CD14-positive monocyte (primary cell): ENCODE measurements at regions not wholly inside any gene's neighbourhood (a gene's known extent, or its start where the extent isn't known, plus 50 kb on each side); places are given as distances from the start of the nearest gene placed in this dataset.

Experiments used
- DNase-seq, 3 donors: peaks; one replicate each; pipeline ENCODE4 v3.0.0-alpha.2; 2011 to 2022
- H2AFZ ChIP-seq: 2 replicates; pipeline ENCODE4 v1.6.0; 2012; ENCODE audit warnings: mild to moderate bottlenecking, low read depth, low read length, inconsistent platforms; ENCODE audit not compliant: insufficient read depth, poor library complexity, severe bottlenecking
- H3K27ac ChIP-seq, 2 donors: 1 replicate in 1 of 2; 2 replicates in 1 of 2; pipeline ENCODE4 v1.5.1; 2012 to 2013; ENCODE audit warnings: low read length in 2 of 2, control low read depth in 1 of 2, inconsistent platforms in 1 of 2, low read depth in 1 of 2, mild to moderate bottlenecking in 1 of 2
- H3K27me3 ChIP-seq, 2 donors: one replicate each; pipeline versions ENCODE4 v1.6.0 to v1.6.1; 2011 to 2013; ENCODE audit warnings: low read length in 2 of 2; ENCODE audit not compliant: control insufficient read depth in 2 of 2, insufficient read depth in 2 of 2
- H3K36me3 ChIP-seq, 2 donors: replicated peaks in 1 of 2; 1 replicate in 1 of 2; 2 replicates in 1 of 2; pipeline versions ENCODE4 v1.5.1 to v1.6.1; 2012 to 2013; ENCODE audit warnings: low read length in 2 of 2, control low read depth in 1 of 2, inconsistent platforms in 1 of 2, mild to moderate bottlenecking in 1 of 2; ENCODE audit not compliant: insufficient read depth in 2 of 2, control insufficient read depth in 1 of 2
- H3K4me1 ChIP-seq, 2 donors: 1 replicate in 1 of 2; 2 replicates in 1 of 2; pipeline versions ENCODE4 v1.5.1 to v1.6.1; 2012 to 2013; ENCODE audit warnings: low read length in 2 of 2, control low read depth in 1 of 2, inconsistent platforms in 1 of 2, mild to moderate bottlenecking in 1 of 2, moderate library complexity in 1 of 2; ENCODE audit not compliant: insufficient read depth in 2 of 2, control insufficient read depth in 1 of 2
- H3K4me2 ChIP-seq: replicated peaks from 2 replicates; pipeline ENCODE3; 2012; ENCODE audit warnings: low read length, moderate library complexity, mild to moderate bottlenecking; ENCODE audit not compliant: poor library complexity, severe bottlenecking; ENCODE audit errors: extremely low read depth
- H3K4me3 ChIP-seq, 3 experiments: fragments of 200-600 bp in 1 of 3; sonication (generic) in 1 of 3; replicated peaks in 1 of 3; 1 replicate in 2 of 3; 2 replicates in 1 of 3; pipeline ENCODE4 v1.5.1; 2011 to 2013; ENCODE audit warnings: low read length in 3 of 3, mild to moderate bottlenecking in 3 of 3, control low read depth in 2 of 3, low read depth in 2 of 3, inconsistent platforms in 1 of 3, moderate library complexity in 1 of 3
- H3K79me2 ChIP-seq: 2 replicates; pipeline ENCODE4 v1.6.0; 2012; ENCODE audit warnings: mild to moderate bottlenecking, control low read depth, inconsistent platforms, low read length, moderate library complexity; ENCODE audit not compliant: insufficient read depth
- H3K9ac ChIP-seq: 2 replicates; pipeline ENCODE4 v1.6.0; 2017; ENCODE audit warnings: low read length, mild to moderate bottlenecking; ENCODE audit not compliant: insufficient read depth, poor library complexity, severe bottlenecking
- H3K9me3 ChIP-seq, 2 donors: replicated peaks in 1 of 2; 1 replicate in 1 of 2; 2 replicates in 1 of 2; pipeline versions ENCODE4 v1.5.1 to v1.6.1; 2012 to 2013; ENCODE audit warnings: low read length in 2 of 2, control low read depth in 1 of 2; ENCODE audit not compliant: control insufficient read depth in 1 of 2, insufficient read depth in 1 of 2
- H4K20me1 ChIP-seq: 2 replicates; pipeline ENCODE4 v1.6.0; 2012; ENCODE audit warnings: mild to moderate bottlenecking, low read length, control low read depth, moderate library complexity; ENCODE audit not compliant: insufficient read depth
- H3K27ac Mint-ChIP-seq, 7 donors: one replicate each; pipeline ENCODE4 v1.8.0; 2020; ENCODE audit warnings: mild to moderate bottlenecking in 7 of 7, mixed read lengths in 7 of 7, moderate library complexity in 6 of 7, inconsistent platforms in 2 of 7
- H3K27me3 Mint-ChIP-seq, 3 donors: one replicate each; pipeline ENCODE4 v1.8.0; 2021 to 2022; ENCODE audit warnings: low read depth in 3 of 3, mild to moderate bottlenecking in 3 of 3, mixed read lengths in 3 of 3, moderate library complexity in 3 of 3, inconsistent platforms in 1 of 3
- H3K36me3 Mint-ChIP-seq, 2 donors: one replicate each; pipeline ENCODE4 v1.8.0; 2020; ENCODE audit warnings: mixed read lengths in 2 of 2, inconsistent platforms in 1 of 2, mild to moderate bottlenecking in 1 of 2
- H3K4me1 Mint-ChIP-seq: one replicate; pipeline ENCODE4 v1.8.0; 2020; ENCODE audit warnings: mild to moderate bottlenecking, mixed read lengths
- H3K4me3 Mint-ChIP-seq, 2 donors: one replicate each; pipeline ENCODE4 v1.8.0; 2020; ENCODE audit warnings: mild to moderate bottlenecking in 2 of 2, mixed read lengths in 2 of 2, moderate library complexity in 1 of 2
- H3K9me3 Mint-ChIP-seq, 7 donors: one replicate each; pipeline ENCODE4 v1.8.0; 2020 to 2022; ENCODE audit warnings: mixed read lengths in 7 of 7, mild to moderate bottlenecking in 6 of 7, moderate library complexity in 6 of 7, inconsistent platforms in 2 of 7
- CTCF ChIP-seq: fragments of 200-600 bp; IDR thresholded peaks from one replicate; pipeline ENCODE4 v1.8.0; 2022; ENCODE audit warnings: antibody characterized with exemption, mild to moderate bottlenecking
- WGBS: methylation state at CpG from one replicate; pipeline ENCODE4 v1.1.5; 2013; ENCODE audit warnings: missing lambda C conversion rate; ENCODE audit not compliant: insufficient coverage; 5-methylcytosine and 5-hydroxymethylcytosine counted together
- intact Hi-C, 2 donors: fragments of 100-400 bp; cut with micrococcal nuclease; formaldehyde crosslinking; loops; one replicate each; pipeline versions ENCODE4 v1.15.0 to v1.15.1; 2023

- H3K9me3 ChIP-seq = no peaks in the 10 kb centered on the region
- H3K27ac ChIP-seq = no peak overlapping the region
- no peak overlapping the region for H2AFZ ChIP-seq
- 100% methylated on average over 1 of the region's 2 CpGs for whole genome bisulfite sequencing
- no peak overlapping the region for H3K27ac Mint-ChIP-seq
- H3K27me3 Mint-ChIP-seq = peaks cover 0 to 2% (median 2%) of the 10 kb centered on the region in 3 donors
- no peaks in the 10 kb centered on the region for H3K4me1 ChIP-seq
- intact Hi-C loops = no loop called here
- H3K4me3 ChIP-seq = no peak overlapping the region
- no peak overlapping the region for H3K4me3 Mint-ChIP-seq
- no peak overlapping the region for H3K4me2 ChIP-seq
- H3K9ac ChIP-seq = no peak overlapping the region
- no peak for DNase-seq
- H3K4me1 Mint-ChIP-seq = no peaks in the 10 kb centered on the region
- no peaks in the 10 kb centered on the region for H3K79me2 ChIP-seq
- H4K20me1 ChIP-seq = no peaks in the 10 kb centered on the region
- H3K36me3 Mint-ChIP-seq = no peaks in the 10 kb centered on the region
- H3K36me3 ChIP-seq = no peaks in the 10 kb centered on the region
- no peaks in the 10 kb centered on the region for H3K27me3 ChIP-seq
- no peak for TF ChIP-seq CTCF
- H3K9me3 Mint-ChIP-seq = no peaks in the 10 kb centered on the region
These were observed 244.7 kb upstream of the SLC24A2 start for GRCh38 chr9:20033511-20033910.

- Mint-ChIP-seq H3K9me3 (no peaks in the 10 kb centered on the region), H3K27ac (no peak overlapping the region), H3K4me1 (no peaks in the 10 kb centered on the region), H3K27me3 (peaks cover 0 to 2% (median 2%) of the 10 kb centered on the region in 3 donors), H3K36me3 (no peaks in the 10 kb centered on the region), H3K4me3 (no peak overlapping the region)
- no peak overlapping the region for H3K4me3 ChIP-seq
- H3K4me2 ChIP-seq = no peak overlapping the region
- H3K4me1 ChIP-seq = no peaks in the 10 kb centered on the region
- no peak overlapping the region for H2AFZ ChIP-seq
- H3K9ac ChIP-seq = no peak overlapping the region
- no peaks in the 10 kb centered on the region for H3K27me3 ChIP-seq
- 92% methylated on average over 2 of the region's 8 CpGs for WGBS
- no peaks in the 10 kb centered on the region for H3K36me3 ChIP-seq
- no peak overlapping the region for H3K27ac ChIP-seq
- intact Hi-C loops = no loop called here
- no peaks in the 10 kb centered on the region for H3K79me2 ChIP-seq
- H3K9me3 ChIP-seq = no peaks in the 10 kb centered on the region
- DNase-seq = no peak
- no peaks in the 10 kb centered on the region for H4K20me1 ChIP-seq
- TF ChIP-seq CTCF = no peak
These were observed 243.7 kb upstream of the SLC24A2 start for GRCh38 chr9:20032413-20033006.
